HG02642 (cell line): ENCODE measurements at regions not wholly inside any gene's neighbourhood (a gene's known extent, or its start where the extent isn't known, plus 50 kb on each side); places are given as distances from the start of the nearest gene placed in this dataset.

Experiments used
- ATAC-seq: cut with Tn5 transposase; IDR thresholded peaks from one replicate; pipeline ENCODE4 v1.9.1; 2021; ENCODE audit warnings: mild to moderate bottlenecking; ENCODE audit not compliant: unreplicated experiment, poor library complexity

DNA sequence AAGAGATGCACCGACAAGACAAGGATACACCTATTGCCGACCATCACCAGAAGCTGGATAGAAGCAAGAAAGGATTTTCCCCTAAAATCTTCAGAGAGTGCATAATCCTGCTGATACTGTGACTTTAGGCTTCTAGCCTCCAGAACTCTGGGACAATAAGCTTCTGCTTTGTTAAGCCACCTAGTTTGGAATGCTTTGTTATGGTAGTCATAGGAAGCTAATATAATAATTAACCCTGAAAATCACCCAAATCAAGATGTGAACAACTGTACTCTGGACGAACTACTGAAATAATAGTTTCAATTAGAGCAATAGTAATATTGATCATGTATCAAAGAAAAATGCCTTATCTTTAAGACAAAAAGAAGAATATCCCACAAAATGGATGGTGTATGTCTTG, 524.6 kb downstream of the EFNB2 start:
- ATAC-seq, result no peak

DNA sequence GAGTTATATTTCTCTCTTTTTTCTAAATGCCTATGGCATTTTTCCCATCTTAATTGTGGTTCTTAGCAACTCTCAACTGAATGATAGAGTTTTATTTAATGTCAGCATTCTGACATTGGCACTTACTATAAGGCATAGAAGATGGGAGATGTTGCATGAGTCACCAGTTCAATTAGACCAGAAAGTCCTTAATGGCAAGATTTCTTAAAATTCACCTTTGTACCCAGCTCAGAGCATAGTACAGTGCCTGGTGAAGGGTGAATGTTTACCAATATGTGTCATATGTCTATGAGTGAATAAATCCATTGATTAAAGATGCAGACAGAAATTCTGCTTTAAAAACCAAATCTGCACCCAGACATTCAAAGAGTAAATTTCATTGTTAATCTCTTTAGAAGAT, 526.9 kb downstream of the EFNB2 start:
- ATAC-seq, result no peak

DNA sequence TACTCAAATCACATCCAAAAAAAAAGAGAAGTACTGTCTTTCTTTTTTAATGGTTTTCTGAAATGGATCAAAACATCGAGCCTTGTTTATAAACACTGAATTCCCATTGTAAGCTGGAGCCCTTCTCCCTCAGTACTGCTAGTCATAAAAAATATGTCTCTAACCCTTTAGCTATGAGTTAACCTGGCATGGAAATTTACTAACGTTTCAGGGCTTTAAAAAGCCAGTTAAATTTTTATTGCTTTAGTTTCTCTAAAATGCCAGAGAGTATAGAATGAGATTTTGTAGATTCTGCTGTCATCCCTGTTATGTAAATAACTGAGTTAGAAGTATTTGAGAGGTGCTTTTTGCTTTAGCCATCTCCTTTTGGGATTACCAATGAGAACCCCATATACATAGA, 528.3 kb downstream of the EFNB2 start:
- no peak for ATAC-seq

DNA sequence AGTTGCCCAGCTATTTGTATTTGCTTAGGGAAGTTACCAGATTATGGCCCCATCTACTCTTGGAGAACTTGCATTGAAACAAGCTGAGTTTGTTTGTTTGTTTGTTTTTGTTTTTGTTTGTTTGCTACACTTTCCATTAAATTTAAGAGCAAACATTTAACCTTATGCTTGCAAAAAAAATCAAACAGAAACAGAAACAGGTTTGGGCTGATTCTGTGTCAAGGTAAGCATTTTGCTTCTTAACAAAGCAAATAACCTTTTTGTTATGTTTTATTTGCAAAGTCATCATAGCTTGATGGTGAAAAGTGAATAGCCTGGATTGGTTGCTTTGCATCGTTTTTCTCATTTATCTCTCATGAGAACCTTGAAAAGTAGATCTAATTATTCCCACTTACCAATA, 531.8 kb downstream of the EFNB2 start:
- ATAC-seq, result no peak

DNA sequence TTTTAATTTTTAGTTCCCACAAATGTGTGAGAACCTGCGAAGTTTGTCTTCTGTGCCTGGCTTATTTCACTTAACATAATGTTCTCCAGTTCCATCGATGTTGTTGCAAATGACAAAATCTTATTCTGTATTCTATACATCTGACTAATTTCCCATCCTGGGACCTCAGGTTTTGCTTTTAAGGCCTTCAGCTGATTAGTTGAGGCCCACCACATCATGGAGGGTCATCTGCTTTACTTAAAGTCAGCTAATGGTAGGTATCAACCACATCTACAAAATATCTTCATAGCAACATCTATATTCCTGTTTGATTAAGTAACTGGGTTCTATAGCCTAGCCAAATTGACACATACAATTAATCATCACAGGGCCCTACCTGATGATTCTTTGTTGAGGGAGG, 534.0 kb downstream of the EFNB2 start:
- no peak for ATAC-seq

DNA sequence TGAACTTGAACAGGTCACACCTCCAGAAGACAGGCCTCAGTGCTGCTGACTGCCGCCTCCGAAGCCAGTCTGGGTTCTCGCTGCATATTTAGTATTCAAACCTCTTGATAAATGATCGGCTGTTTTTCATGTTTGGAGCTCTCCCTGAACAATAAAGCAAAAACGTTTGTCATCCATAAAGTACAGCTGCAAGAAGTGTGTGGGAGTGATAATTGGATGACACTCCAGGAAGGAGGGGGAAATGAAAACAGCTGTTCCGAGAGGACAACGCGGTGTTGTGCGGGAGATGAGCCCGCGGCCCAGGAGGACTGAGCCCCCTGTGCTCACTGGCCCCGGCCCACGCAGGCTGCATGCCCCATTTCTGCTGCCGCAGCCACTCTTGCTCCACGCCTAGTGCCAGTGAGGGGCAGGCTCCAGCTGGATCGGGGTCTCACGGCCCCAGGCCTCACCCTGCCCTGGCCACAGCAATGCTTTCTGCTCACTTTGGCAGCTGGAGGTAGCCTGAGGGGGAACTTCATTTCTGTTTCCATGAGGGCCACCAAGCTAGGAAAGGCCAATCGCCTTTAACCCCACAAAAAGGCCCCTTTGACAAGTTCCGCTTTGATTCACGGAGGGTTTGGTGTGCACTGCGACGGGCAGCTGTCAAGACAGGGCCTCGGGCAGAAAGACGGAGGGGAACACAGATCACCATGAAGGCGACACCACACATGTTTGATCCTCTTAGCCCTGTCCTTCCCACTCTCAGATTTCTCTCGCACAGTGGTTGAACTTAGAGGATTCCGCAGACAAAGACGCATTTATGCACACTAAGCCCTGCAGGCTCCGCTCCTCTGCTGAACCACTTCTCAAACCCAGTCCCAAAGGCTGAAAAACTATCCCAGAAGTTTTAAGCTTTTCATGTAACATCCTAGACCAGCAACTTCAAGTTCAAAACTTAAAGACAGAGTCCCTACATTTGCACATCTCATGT, 537.6 kb downstream of the EFNB2 start:
- no peak for ATAC-seq

DNA sequence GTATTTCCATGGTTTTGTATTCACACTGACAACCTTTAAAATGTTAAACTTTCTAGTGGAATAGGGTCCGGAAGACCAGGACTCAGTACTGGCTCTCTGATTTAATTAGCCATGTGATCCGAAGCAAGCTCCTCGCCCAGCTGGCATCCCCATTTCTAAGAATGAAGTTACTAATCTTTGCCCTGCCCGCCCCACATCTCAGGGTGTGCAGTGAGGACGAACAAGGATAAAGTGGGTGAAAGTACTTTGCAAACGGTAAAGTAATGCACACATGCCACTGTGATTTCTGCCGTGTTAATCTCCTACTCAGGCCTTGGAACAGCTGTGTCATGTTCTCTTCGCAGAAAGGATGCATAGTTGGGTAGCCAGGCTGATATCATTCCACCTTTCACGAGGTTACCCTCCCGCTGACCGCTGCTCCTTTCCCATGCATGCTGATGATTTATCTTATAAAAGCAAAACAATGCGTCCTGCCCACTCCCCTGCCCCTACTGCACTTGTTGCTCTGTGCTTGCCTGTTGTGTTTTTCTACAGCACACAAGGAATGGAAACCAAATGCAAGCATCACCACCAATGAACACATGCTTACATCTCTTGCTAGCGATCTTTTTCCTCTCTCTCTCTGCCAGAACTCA, 539.0 kb downstream of the EFNB2 start:
- ATAC-seq, result no peak

DNA sequence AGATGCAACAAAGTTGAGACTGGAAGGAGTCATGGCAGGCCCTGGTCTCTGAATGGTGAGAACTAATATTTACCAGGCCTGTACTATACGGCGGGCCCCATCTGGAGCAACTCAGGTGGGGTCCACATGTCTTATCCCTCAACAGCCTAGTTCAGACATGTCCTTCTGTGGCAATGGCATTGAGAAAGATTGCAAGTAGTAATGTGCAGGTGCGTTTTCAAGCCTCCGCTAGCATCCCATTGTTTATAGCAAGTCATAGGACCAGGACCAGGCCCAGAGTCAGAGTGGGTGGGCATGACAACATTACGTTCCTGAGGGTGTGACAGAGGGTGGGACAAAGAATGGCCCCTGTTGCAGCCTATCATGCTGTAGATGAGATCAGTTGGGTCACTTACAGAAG, 541.1 kb downstream of the EFNB2 start:
- ATAC-seq, result no peak

DNA sequence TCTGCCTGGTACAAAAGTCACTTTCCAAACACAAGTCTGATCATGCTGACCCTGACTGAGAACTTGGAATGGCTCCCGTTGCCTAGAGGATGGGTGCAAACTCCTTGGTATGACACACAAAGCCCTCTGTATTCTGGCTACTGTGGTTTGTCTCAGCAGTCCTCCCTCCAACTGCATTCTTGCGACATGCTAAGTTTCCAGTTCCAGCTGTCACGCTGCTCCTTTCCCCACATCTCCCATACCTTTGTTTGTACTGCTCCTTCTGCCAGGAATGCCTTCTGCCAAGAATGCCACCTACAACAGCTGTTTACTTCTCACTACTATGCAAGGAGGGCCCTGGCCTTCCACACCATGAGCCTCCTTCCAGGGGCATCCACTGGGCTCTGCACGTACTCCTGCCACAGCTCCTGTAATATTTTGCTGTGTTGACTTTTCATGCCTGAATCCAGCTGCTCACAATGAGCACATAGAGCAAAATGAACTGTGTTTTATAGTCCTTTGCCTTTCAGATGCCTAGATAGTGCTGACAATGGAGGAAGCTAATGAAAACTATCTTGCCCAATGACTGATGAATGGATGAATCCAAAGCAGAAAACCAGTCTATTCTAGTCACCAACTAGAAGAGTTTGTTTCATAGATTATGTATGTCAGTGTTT, 543.7 kb downstream of the EFNB2 start:
- ATAC-seq, result no peak

DNA sequence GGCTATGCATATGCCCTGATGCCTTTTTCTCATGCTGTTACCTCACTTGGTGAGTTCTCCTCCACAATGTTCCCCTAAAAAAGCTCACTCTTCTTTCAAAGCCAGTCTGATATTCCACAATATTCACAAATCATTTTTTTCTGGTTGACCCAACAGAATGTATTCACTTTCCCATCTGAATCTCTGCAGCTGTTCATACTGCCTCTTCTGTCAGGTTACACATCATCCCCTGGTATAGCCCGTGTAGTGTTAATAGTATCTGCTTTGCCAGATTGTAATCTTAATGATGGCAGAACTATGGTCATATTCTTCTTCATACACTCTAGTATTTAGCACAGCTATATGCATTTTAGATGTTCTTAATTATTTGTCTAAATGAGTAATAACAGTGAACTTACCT, 544.3 kb downstream of the EFNB2 start:
- no peak for ATAC-seq

DNA sequence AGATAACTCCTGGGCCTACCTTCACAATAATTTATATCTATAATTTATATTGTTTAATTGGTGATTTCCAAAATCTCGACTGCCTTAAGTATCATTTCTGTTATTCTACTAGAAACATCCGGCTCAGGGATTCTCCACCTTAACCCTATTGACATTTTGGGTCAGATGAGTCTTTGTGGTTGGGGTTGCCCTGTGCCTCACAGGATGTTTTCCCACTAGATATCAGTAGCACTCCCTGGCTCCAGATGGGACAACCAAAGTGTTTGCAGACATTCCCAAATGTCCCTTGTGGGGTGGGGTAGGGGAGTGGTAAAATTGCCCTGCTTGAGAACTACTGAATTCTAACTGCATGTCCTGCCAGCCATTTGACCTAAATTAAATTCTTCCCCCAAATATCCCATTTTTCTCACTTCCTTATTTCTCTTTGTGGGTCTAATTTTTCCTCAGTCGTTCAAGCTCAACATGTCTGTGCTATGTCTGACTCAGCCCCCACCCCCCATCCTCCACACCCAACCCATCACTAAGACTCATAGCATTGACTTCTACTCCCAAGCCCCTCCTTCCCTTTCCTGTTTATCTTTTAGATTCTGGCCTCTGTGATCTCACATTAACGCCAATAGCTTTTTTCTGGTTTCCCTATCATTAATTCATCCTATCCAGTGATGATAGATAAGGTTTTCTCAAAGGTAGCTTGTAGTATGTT, 545.1 kb downstream of the EFNB2 start:
- no peak for ATAC-seq

DNA sequence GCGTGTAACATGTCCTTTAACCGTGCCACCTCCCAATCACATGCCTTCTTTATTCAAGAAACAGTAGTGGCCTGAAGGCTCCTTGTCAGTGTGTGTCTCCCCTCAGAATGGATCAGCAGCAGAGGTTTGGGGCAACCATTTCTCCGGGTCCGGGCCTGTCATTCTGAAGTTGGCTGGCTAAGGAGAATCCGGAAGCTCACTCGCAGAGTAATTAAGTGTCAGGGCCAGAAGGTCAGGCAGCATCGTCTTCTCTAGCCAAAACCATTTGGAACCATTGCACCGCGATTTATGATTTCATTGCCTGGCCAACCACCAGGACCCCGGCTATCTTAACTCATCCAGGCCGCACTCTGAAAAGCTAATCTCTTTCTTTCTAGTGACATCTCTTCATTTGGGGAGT, 550.8 kb downstream of the EFNB2 start:
- no peak for ATAC-seq

DNA sequence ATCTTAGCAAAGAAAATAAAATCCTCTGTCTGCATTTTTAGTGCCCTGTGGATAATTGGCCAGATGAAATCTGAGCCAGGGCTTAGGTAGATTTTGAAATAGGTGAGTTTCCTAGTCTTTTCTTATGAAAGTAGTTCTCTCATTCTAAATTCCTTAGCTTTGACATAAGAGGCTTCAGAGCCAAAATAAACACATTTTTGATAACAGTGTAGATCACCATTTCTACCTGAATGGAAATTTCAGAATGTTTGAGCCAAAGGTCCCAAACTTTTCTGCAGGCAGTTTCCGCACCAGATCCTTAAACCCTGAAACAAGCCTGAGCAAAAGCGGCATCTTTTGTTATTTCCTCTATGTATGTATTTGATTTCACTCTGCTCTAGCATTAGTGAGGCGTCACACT, 551.2 kb downstream of the EFNB2 start:
- ATAC-seq, result no peak

DNA sequence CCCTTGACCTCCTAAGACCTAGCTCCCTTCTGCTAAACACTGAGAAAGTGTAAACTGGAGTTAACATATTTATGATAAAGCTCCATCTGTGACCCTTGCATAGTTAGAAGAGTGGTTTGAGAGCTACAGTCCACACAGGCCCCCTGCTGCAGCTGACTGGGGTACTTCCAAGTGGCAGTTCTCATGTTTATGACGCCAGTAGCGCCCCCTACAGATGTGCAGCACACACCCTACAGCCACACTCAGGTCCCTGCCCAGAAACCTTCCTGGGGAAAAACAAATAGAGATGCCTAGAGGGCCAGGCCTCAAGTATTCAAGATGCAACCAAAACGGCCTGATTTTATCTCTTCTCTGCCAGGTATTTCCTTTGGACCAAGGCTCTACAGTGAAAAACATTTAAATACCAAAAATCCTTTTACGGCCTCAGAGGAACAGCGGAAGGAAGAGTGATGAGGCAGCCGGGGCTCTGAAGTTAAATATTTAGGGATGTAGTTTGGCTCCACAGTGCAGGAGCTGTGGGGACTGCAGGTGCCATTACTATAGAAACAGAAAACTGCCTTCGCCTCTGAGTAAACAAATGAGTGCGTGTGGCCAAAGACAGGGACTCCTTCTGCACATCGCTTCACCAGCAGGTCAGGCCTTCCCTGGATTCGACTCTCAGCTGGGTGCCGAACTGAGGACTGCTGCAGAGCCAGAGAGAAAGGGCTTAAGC, 553.1 kb downstream of the EFNB2 start:
- no peak for ATAC-seq

DNA sequence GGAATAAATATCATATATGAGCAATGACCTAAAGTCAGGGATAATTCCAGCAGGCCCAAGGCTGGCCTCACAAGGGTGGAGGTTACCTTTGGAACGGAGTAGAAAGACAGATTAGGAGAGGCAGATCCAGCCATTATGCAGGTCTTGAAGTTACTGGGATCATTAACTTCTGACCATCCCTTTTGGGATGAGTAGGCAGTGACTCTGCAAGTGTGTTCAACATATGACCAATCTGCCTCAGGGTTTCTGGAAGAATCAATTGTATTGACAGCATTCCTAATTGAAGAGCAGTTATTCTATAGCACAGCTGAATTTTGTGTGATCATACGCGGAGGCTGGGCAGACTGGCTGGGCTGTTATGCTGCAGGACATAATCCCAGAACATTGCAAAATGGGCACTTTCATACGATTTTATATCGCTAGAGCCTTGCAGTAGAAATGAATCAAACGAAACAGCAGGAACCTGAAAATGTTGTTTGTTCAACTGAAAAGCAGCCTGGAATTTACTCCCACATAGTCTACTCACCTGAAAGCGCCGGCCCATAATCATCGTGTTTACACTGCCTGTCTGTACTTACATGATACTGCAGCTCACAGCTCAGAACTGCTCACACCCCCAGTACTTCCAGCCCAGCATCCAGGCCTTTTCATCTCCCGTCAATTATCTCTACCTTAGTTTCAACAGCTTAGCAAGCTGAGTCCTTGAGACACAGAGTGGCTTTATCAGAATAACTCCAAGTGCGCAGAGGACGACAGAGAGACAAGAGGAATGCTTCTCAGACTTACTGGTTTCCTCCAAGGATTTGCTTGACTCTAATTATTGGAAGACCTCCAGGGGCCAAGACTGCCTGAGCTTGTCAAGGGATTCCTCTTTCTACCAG, 556.1 kb downstream of the EFNB2 start:
- no peak for ATAC-seq

DNA sequence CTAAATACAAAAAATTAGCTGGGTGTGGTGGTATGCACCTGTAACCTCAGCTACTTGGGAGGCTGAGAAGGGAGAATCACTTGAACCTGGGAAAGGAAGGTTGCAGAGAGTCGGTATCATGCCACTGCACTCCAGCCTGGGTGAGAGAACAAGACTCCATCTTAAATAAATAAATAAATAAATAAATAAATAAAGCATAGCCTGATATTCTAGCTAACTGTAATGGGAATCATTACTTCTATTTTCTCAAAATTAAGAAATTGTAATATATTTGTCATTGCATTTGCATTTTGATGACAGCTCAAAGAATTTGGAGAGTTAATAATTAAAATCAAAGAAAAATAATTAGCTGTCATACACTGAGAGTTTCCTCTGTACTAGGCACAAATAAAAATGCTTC, 561.1 kb downstream of the EFNB2 start:
- no peak for ATAC-seq

DNA sequence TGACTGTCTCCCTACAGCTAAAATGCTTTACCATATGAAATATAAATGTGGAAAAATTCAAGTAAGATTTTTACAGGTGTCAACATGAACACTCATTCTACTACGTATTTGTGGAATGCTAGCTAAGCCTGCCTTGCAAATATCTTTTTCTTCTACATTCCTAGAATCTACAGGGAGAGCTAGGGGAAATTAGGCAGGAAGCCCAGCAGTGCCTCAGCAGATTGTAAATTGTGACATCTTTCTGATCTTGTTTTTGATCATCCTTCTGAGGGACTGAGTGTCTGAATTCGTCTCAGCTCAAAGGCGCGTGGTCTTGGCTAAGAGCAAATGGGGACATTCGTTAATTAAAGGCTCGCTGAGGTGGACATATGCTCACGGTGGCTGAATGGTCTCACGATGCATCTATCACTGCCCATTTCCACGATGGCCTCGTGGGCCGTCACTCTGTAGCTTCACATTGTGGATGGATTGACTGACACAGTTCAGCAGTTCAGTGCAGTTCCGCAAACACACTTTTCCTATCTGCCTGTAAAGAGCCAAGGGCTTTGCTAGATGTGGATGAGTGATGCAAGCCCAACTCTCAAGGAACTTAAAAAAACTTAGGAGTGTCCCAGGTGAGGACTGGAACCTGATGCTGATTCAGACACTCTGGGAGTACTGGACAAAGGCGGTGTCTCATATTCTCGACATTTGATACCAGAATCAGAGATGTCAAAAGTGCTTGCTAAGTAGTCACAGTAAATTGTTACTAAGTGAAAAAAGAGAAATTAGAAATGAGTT, 562.5 kb downstream of the EFNB2 start:
- ATAC-seq, result no peak

DNA sequence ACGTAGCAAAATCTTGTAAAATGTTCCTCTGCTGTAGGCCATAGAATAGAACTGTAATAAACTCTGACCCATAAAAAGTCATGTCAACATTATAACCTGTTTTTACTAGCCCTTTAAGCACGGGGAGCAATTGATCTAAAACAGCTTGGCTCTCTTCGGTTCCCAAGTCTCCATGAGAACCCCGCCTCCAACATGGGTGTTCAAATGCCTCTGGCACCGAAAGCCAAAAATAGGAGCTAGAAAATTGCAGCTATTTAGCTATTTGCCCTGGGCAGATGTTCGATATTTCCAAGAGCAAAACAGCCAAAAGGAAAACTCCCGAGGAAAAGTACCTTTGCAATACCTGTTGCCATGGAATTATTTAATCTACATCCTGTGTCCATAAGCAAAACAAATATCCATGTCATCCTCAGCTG, 563.1 kb downstream of the EFNB2 start:
- no peak for ATAC-seq
